ENCODE measurements at regions not wholly inside any gene's neighbourhood (a gene's known extent, or its start where the extent isn't known, plus 50 kb on each side); places are given as distances from the start of the nearest gene placed in this dataset.
"Not testable (repeated sequence)": the region's sequence is repeated elsewhere in the genome, so short reads cannot be mapped to it uniquely, and the experiment has no call there.

DNA sequence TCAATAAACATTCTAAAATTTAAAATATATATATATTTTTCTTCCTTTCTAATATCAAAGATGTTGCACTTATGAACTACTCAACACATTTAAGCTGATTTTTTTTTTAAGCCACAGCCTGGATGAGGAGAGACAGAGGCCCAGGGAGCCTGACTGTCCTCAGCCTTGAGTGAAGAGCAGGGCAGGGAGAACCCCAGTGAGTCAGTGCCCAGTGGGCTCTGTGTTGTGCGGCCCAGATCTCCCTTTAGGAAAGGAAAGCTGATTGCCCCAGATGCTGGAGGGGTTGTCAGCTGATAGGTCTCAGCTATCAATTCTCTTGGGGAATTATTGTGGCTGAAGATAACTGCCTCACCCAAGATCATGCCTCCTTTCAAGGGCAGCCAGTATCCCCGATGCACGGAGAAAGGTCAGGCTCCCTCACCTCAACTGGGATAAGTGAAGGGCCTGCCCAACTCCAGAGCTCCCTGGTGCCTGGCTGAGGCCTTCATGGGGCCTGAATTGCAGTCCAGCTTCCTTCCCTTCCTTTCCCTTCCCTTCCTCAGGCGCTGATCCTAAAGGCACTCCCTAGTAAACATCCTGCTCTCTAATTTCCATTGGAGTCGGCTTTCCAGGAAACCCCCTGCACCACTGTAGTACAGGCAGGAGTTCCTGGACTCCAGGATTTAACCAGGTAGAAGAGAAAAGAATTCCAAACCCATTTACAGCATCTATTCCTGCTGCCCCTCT is 106.9 kb upstream of the ATL2 start:
- DNase-seq (ENCODE audit: low read depth in 1 of 2, low spot score in 1 of 2) = no peak

- not testable (repeated sequence) for DNase-seq (ENCODE audit: low read depth in 1 of 2, low spot score in 1 of 2)
Measured at GRCh38 chr2:38482710-38483109, 105.6 kb upstream of the ATL2 start.

GRCh38 chr2:38480617-38481016 is 103.5 kb upstream of the ATL2 start:
- no peak for DNase-seq (ENCODE audit: low read depth in 1 of 2, low spot score in 1 of 2)

DNA sequence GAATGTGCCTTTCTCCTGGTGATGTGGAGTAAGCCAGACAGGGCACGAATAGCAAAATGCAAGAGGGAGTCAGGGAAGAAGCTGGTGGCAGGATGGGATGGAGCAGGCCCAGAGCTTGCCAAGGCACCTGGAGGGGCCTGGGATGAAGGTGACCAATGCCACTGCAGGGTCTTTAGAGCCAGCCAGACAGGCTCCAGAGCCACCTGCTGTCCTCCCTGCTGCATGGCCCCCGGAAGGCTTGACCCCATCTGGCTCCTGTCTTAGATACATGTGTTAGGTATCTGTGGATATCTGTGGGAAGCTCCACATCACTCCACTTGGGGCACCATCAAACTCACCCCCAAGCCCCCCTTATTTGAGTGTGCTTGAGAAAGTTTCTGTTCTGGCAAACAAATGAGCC is 99.9 kb upstream of the ATL2 start:
- DNase-seq (ENCODE audit: low read depth in 1 of 2, low spot score in 1 of 2) = no peak

GRCh38 chr2:38475567-38475881 is 98.5 kb upstream of the ATL2 start:
- DNase-seq (ENCODE audit: low read depth in 1 of 2, low spot score in 1 of 2) = no peak

GRCh38 chr2:38474715-38475566 is 97.9 kb upstream of the ATL2 start:
- no peak for DNase-seq (ENCODE audit: low read depth in 1 of 2, low spot score in 1 of 2)

DNA sequence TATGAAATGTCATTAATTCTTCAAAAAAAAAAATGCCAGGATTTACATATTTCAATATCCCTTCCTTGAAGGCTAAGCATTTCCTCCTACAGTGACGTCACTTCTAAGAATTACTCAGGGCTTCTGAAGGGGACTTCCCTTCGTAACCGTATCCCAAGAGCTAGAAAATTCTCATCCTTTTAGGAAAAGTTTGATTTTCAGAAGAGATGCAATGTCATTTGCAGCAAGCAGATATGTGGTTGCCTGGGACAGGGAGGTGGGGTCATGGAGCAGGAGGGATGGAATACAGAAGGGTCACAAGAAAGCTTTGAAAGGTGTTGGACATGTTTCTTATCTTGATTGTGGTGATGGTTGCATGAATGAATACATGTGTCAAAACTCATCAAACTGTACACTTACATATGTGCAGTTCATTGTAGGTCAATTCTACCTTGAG is 97.0 kb upstream of the ATL2 start:
- no peak for DNase-seq (ENCODE audit: low read depth in 1 of 2, low spot score in 1 of 2)

DNA sequence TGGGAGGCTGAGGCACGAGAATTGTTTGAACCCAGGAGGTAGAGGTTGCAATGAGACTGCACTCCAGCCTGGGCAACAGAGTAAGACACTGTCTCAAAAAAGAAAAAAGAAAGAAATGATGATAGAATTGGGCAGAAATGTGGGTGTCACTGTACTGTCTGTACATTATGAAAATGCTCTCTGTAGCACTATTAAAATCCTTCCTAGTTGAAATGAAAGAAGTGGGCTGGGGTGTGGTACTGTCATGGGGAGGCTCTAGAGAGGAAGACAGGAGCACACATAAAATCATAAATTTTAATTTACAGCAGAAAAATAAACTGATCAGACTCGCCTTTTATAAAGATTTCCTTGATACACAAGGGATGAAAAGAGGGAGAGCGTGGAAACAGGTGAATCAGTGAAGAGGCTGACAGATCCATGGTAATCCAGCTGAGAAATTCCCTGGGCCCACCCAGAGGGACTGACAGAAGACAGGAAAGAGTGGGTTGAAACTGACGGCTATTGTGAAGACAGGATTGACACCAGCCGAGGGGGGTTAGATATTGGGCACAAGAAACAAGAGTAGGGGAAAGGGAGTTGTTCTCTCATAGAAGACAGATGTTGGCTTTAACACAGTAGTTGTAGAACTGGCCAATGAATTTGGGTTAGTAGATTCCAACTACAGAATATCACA is 96.4 kb upstream of the ATL2 start:
- no peak for DNase-seq (ENCODE audit: low read depth in 1 of 2, low spot score in 1 of 2)

DNA sequence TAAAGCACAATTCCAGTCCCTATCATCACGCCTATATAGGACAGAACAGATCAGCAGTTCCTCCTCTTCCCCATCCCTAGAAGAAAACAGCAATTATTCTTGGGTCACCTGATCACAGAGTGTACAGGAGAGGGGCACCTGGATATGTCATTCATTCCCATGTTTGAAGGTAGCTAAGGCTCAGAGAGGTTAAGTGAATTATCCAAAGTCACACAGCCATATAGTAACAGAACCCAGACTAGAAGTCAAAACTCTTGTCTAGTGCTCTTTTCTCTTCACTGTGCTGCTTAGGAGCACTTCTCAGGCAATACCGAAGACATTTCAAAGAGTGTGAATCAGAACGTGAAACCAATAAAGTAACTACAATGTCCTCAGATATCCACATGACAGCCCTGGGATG is 93.0 kb upstream of the ATL2 start:
- no peak for DNase-seq (ENCODE audit: low read depth in 1 of 2, low spot score in 1 of 2)

DNA sequence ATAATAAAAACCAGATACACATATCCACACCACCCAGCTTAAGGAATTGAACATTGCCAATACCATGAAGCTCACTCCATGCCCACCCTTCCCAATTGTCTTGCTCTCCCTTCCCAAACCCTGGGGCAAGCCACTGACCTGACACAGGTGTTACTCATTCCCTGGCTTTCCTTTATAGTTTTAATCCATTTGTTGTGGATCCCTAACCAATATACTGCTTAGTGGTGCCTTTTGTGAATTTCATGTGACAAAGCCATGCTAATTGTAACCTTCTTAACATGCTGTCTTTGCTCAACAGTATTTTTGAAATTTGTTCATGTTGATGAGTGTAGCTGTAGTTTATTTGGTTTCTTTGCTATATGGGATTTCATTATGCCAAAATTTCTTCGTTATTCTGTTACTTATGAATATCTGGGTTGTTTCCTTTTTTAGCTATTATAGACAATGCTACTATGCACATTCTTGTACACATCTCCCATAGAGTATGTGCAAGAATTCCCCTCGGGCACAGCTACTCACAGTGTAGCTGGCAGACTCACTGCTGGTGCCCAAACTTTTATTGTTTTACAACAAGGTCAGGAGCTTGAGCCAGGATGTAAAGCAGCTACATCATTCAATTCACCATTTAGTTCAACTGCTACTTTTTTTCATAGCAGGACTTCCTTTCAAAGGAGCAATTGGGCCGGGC is 90.8 kb upstream of the ATL2 start:
- no peak for DNase-seq (ENCODE audit: low read depth in 1 of 2, low spot score in 1 of 2)

DNA sequence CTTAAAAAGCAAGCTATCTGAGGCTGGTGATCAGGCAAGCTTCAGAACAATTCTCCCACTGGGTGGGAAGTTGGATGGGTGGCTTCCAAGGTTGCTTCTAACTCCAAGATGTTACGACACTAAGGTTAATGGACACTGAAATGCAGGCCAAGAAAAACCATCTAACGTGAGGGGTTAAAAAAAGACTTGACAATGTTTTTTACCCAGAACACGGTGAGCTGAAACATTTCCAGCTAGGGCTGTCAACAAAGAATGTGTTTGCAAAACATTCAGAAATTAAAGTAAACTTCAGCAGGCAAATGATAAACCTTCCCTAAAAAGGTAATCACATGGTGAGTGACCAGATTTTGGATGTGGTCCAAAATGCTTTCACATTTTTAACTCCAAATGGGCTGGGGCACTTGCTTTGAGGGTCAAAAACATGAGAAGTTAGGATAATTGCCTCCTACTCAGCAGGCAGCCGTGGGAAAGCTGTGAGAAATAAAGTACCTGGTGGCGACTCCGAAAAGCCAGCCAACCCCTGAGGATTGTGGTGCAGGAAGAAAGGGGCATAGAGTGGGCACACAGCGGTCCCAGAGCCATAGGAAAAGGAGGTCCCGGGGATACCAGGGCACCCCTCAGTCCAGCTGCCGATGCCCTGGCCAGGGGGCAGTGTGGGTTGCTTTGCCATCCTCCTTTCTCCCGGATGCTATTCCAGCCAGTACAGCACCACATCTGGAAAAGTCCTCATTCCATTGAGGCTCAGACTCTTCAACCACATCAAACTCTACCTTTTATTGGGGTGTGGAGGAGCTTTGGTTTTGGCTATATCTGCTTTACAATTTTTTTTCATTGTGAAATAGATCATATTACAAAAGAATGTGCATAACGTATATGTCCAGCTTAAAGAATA is 90.0 kb upstream of the ATL2 start:
- no peak for DNase-seq (ENCODE audit: low read depth in 1 of 2, low spot score in 1 of 2)

GRCh38 chr2:38466409-38466808 is 89.3 kb upstream of the ATL2 start:
- DNase-seq (ENCODE audit: low read depth in 1 of 2, low spot score in 1 of 2) = no peak

DNA sequence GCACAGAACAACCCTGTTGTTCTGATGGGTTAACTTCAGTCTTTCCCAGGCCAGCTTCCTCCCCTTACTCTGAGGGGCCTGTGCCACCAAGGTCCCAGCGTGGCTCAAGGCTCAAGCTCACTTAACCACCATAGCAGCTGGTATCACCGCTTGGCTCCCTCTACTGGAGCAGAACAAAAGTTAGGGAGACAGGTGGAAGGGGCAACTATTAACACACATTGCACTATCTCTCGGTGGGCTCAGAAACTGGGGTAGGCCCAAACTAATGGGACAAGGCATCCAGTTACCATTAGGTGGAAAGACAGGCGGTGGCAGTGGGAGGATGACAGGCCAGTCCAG is 88.7 kb upstream of the ATL2 start:
- no peak for DNase-seq (ENCODE audit: low read depth in 1 of 2, low spot score in 1 of 2)

DNA sequence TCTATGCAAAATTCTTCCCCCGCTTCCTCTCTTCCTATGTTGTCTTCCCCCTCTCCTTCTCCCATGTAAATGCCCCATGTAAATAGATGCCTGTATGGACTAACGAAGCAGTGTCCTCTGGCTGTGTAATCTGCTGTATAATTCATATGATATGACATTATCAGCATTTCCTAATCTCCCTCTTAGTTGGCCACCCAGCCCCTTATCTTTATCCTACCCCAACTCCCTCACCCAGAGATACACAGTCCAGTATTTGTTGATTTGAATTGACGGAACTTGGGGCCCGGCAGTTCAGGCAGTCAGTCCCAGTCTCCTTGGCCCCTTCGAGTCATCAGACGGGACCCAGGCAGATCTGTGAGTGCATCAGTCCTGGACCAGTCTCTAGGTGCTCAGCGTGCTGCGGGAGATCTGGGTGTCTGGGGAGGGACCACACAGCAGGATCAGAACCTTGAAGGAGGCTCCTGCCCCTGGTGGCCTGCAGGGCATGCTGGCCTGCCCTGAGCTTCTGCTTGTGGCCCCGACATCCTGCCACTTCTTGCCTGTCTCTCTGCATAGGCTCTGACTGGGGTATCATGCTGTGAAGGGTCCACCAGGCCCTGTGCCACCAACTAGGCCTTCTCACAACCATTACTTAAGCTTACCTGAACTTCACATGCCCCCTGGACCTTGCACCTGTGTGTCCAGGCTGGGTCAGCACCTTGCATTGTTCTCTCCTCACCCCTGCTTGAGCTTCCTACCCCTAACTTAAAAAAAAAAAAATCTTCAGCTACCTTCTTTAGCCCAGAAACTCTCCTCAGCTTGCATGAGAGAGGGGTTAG is 88.1 kb upstream of the ATL2 start:
- DNase-seq (ENCODE audit: low read depth in 1 of 2, low spot score in 1 of 2) = no peak

- DNase-seq (ENCODE audit: low read depth in 1 of 2, low spot score in 1 of 2) = no peak
Measured at GRCh38 chr2:38463752-38464151, 86.7 kb upstream of the ATL2 start.

DNA sequence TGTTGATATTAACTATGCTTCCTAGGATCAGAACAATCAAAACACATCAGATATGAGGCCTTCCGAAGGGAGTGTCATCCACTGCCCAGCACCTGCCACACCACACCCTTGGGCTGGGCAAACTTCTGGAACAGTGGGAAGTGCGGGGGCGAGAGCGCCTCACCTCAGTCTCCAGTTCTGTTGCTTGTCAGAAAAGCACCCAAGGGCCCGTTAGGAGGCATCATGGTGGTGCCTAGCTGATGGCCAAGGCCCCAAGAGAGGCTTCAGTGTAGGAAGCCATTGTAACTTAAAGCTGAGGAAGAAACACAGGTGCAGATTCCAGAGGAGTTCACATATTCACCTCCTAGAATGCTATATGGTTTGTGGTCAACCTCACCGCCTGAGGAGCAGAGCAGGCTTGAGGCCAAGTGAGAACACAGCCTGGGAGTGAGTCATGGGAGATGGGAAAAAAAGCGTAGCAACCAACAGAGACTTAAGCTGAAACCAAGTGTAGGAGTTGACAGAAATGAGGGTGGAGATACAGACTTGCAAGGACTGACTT is 85.1 kb upstream of the ATL2 start:
- no peak for DNase-seq (ENCODE audit: low read depth in 1 of 2, low spot score in 1 of 2)

DNA sequence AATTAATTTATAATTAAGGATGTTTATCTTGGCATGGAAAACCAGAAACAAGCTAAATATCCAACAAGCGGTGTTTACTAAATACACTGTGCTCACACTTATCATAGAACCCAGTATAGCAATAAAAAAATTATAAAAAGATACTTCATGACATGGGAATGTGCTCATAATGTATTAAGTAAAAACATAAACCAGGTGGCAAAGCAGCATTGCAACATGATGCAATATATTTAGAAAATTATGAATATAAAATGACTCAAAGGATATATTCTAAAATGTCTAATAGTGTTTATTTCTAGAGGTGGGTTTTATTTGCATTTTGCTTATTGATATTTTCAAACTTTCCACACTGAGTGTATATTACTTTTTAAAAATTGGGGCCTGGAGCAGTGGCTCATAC is 84.4 kb upstream of the ATL2 start:
- DNase-seq (ENCODE audit: low read depth in 1 of 2, low spot score in 1 of 2) = no peak

DNA sequence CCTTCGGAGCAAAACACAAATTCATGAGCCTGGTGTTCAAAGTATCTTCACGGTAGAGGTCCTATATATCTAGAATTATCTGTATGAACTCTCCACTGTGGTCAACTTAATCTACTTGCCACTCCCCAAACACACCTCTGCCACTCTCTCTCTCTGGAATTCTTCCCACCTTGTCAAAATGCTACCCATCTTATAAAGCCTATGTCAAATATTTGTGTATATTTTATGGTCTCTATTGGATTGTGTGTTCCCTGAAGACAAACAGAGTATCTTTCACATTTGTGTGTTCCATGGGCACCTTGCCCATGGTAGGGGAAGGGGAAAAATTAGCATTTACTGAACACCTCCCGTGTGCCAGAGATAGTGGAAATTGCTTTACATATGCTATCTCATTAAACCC is 83.2 kb upstream of the ATL2 start:
- DNase-seq (ENCODE audit: low read depth in 1 of 2, low spot score in 1 of 2) = no peak

DNA sequence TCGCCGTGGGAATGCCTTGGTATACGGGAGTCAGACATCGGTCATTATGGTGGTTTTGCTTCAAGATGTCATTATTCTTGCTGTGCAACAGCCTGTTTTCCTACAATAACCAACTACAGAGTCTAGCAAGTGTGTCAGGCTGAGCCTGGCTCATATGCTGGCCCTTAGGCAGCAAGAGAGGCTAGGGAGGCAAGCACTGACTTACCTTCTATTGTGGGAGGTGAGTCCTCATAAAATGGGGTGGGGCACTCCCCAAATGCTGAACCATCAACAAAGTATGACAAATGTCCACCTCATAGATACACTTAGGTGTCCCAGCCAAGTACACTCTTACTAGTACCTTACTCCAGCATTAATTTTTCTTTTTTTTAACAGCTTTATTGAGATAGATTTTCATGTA is 77.0 kb upstream of the ATL2 start:
- DNase-seq (ENCODE audit: low read depth in 1 of 2, low spot score in 1 of 2) = no peak

- DNase-seq (ENCODE audit: low read depth in 1 of 2, low spot score in 1 of 2) = not testable (repeated sequence)
Measured at GRCh38 chr2:38451778-38452177, 74.7 kb upstream of the ATL2 start.

Measured in activated T-helper 1 cell treated with anti-CD3 and anti-CD28 coated beads, Interleukin-2, amount 50 U/mL, for 16 hours (primary cell).